ENCODE measurements at regions not wholly inside any gene's neighbourhood (a gene's known extent, or its start where the extent isn't known, plus 50 kb on each side); places are given as distances from the start of the nearest gene placed in this dataset.

DNA sequence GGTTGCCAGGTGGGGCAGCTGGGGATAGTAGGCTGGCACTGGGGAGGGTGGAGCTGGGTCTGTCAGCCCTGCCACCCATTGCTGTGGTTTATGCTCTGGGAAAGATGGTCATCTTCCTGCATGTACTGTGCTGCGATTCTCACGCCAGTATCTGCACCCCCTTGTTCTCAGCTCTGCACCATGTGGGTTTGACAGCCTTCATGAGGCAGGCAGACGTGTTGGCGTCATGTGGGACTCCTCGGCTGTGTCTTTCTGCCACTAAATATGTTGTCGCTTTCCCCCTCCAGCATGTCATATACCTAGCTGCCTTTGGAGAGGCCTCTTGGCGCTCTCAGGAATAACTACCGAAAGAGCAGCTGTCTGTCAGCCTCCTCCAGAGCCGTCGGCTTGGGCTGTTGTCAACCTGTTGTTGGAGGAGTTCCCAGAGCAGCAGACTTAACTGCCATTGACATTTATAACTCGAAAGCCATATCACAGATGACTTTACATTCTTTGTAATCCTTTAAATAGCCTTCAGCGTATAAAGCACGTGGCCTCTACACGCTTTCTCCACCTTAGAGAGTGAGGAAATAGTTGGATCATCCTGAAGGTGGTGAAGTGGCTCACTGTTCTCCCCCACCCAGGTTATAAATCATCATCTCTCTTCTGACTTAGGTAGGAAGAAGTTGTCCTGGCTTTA is 80.4 kb upstream of the MGAT5 start:
- WGBS, 2 donors, result 14 to 58% methylated on average over 14 of the region's 14 CpGs
- no peak overlapping the region for H3K4me3 ChIP-seq
- no peaks in the 10 kb centered on the region for H3K36me3 ChIP-seq
- H3K27me3 ChIP-seq, result no peaks in the 10 kb centered on the region
- peaks cover 0 to 36% (median 30%) of the 10 kb centered on the region in 4 donors for H3K4me1 ChIP-seq
- DNase-seq, result no peak
- intact Hi-C loops (cut with DNase I), result no loop called here
- H3K9me3 ChIP-seq, result no peaks in the 10 kb centered on the region
- TF ChIP-seq POLR2A (IDR thresholded peaks at IDR 0.05), result peak in 1 of 2 donors; percentile 19
- TF ChIP-seq EP300 (IDR thresholded peaks at IDR 0.05), result no peak
- no peak overlapping the region for H3K27ac ChIP-seq

DNA sequence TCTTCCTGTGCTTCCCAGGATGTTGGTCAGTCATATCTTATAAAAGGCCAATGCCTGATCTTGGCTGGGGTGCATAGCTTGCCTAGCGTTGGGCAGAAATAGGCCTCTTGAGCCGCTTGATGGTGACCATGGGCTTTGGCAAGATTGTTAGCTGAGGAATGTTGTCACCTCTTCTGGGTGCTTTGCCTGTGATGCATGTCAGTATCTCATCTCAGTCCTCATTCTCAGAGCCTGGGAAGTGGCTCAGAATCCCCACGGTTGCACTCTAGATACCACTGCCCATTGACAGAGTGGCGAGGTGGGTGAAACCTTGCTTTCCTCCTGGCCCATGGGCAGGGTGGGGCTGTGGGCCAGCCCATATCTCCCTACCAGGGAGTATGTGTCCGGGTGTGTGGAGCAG is 79.2 kb upstream of the MGAT5 start:
- H3K36me3 ChIP-seq, result no peaks in the 10 kb centered on the region
- H3K4me1 ChIP-seq, result peaks cover 0 to 36% (median 32%) of the 10 kb centered on the region in 4 donors
- intact Hi-C loops (cut with DNase I), result no loop called here
- no peak for DNase-seq
- 89 to 98% methylated on average over 5 of the region's 5 CpGs for WGBS, 2 donors
- H3K27ac ChIP-seq, result no peak overlapping the region
- no peaks in the 10 kb centered on the region for H3K9me3 ChIP-seq
- H3K4me3 ChIP-seq, result no peak overlapping the region
- TF ChIP-seq POLR2A (IDR thresholded peaks at IDR 0.05), result no peak
- no peak for TF ChIP-seq POLR2AphosphoS5 (IDR thresholded peaks at IDR 0.05)
- no peak for TF ChIP-seq CTCF (IDR thresholded peaks at IDR 0.05)
- no peak for TF ChIP-seq EP300 (IDR thresholded peaks at IDR 0.05)
- no peaks in the 10 kb centered on the region for H3K27me3 ChIP-seq

- Histone ChIP-seq H3K9me3 (no peaks in the 10 kb centered on the region), H3K36me3 (no peaks in the 10 kb centered on the region), H3K4me1 (peaks cover 0 to 35% (median 29%) of the 10 kb centered on the region in 4 donors), H3K4me3 (no peak overlapping the region), H3K27me3 (no peaks in the 10 kb centered on the region), H3K27ac (no peak overlapping the region)
- intact Hi-C loops (cut with DNase I), result no loop called here
- DNase-seq, result no peak
- 22 to 68% methylated on average over 1 of the region's 1 CpG for WGBS, 2 donors
- TF ChIP-seq CTCF (IDR thresholded peaks at IDR 0.05) (no peak), POLR2AphosphoS5 (IDR thresholded peaks at IDR 0.05) (no peak), POLR2A (IDR thresholded peaks at IDR 0.05) (no peak), EP300 (IDR thresholded peaks at IDR 0.05) (no peak)
These were observed 78.0 kb upstream of the MGAT5 start for GRCh38 chr2:134175834-134176233.

DNA sequence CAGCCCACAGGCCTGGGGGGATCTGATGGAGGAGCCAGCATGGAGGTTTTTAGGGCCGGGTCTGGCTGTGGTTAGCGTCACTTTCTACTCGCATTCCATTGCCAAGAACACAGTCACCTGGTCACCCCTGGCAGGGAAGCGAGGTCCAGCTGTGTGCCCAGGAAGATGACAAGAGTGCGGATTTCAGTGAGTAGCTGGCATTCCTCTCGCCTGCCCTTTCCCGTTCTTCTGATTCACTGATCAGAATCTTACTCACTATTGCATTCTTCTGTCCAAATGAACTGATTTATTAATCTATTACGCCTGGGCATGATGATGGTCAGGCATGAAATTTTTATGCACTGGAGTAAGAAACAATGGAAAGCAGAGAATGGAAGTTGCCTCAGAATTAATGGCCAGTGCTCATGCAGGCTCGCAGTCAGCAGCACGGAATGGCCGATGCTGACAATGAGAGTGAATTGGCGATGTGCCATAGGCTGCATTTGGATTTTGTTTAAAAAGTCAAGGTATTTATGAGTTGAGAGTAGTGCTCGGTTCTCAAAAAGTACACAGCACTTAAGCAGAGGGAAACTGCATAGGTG is 76.4 kb upstream of the MGAT5 start:
- Histone ChIP-seq H3K27me3 (no peaks in the 10 kb centered on the region), H3K9me3 (no peaks in the 10 kb centered on the region), H3K4me3 (no peak overlapping the region), H3K4me1 (peaks cover 0 to 35% (median 29%) of the 10 kb centered on the region in 4 donors), H3K36me3 (no peaks in the 10 kb centered on the region), H3K27ac (peak overlapping the region in 1 of 4 donors; percentile 26)
- no peak for DNase-seq
- no peak for TF ChIP-seq POLR2A (IDR thresholded peaks at IDR 0.05)
- TF ChIP-seq POLR2AphosphoS5 (IDR thresholded peaks at IDR 0.05), result no peak
- no peak for TF ChIP-seq CTCF (IDR thresholded peaks at IDR 0.05)
- TF ChIP-seq EP300 (IDR thresholded peaks at IDR 0.05), result no peak
- intact Hi-C loops (cut with DNase I), result no loop called here
- WGBS, 2 donors, result 87 to 92% methylated on average over 13 of the region's 13 CpGs

DNA sequence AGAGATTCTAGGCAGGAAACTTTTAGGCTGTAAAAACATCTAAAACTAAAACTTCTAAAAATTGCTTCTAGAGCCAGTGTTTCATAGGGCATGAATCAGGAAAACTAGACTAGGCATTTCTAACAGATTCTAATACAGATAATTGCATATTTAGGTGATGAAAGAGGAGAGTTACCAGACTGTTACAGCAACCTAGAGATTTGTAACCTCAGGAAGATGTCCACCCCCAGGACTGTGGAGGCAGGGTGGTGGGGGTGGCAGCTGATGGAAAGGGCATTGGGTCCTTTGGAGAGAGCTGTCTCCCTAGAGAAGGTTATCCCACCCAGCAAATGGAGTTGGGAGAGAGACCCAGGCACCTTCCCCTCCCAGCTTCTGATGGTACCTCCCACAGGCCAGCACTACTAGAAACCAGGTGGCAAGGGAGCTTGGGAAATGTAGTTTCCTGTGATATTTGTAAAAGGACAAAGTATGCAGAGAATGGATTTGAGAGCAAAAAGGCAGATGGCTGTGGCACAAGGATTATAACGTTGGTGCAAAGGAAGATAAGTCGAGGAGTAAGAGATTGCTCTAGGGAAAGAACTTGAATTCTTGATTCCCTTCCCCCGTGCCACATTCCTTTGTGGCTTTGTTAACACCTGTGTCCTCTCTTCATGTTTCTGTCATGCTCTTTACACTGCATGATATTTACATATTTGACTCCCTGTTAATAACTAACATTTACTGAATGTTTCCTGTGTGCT is 75.6 kb upstream of the MGAT5 start:
- TF ChIP-seq EP300 (IDR thresholded peaks at IDR 0.05) (no peak), POLR2AphosphoS5 (IDR thresholded peaks at IDR 0.05) (no peak)
- intact Hi-C loops (cut with DNase I), result no loop called here
- Histone ChIP-seq H3K4me1 (peaks cover 0 to 34% (median 28%) of the 10 kb centered on the region in 4 donors), H3K27ac (no peak overlapping the region), H3K4me3 (no peak overlapping the region), H3K27me3 (no peaks in the 10 kb centered on the region), H3K9me3 (no peaks in the 10 kb centered on the region), H3K36me3 (no peaks in the 10 kb centered on the region)
- WGBS, 2 donors, result 79 to 85% methylated on average over 3 of the region's 3 CpGs
- DNase-seq, result no peak
